ENCODE measurements at regions not wholly inside any gene's neighbourhood (a gene's known extent, or its start where the extent isn't known, plus 50 kb on each side); places are given as distances from the start of the nearest gene placed in this dataset.

- no peak for DNase-seq
These were observed 145.5 kb downstream of the WNT5A start for GRCh38 chr3:55341502-55342031.

- no peak for DNase-seq
These were observed 147.3 kb downstream of the WNT5A start for GRCh38 chr3:55339819-55340218.

- no peak for DNase-seq
These were observed 147.7 kb downstream of the WNT5A start for GRCh38 chr3:55339390-55339789.

- no peak for DNase-seq
These were observed 149.4 kb downstream of the WNT5A start for GRCh38 chr3:55337641-55338180.

GRCh38 chr3:55333923-55334322 lies 153.2 kb downstream of the WNT5A start:
- DNase-seq: no peak

GRCh38 chr3:55333046-55333445 lies 154.1 kb downstream of the WNT5A start:
- no peak for DNase-seq

- no peak for DNase-seq
These were observed 154.9 kb downstream of the WNT5A start for GRCh38 chr3:55332176-55332575.

- no peak for DNase-seq
These were observed 155.6 kb downstream of the WNT5A start for GRCh38 chr3:55331524-55331923.

GRCh38 chr3:55330756-55331155 lies 156.3 kb downstream of the WNT5A start:
- no peak for DNase-seq

GRCh38 chr3:55330355-55330754 lies 156.8 kb downstream of the WNT5A start:
- DNase-seq: no peak

GRCh38 chr3:55329849-55330248 lies 157.3 kb downstream of the WNT5A start:
- no peak for DNase-seq

- no peak for DNase-seq
These were observed 159.8 kb downstream of the WNT5A start for GRCh38 chr3:55327131-55327920.

GRCh38 chr3:55322638-55323037 lies 164.5 kb downstream of the WNT5A start:
- DNase-seq: no peak

GRCh38 chr3:55320928-55321327 lies 166.2 kb downstream of the WNT5A start:
- DNase-seq: no peak

- no peak for DNase-seq
These were observed 171.7 kb downstream of the WNT5A start for GRCh38 chr3:55315396-55315795.

- DNase-seq: no peak
These were observed 173.4 kb downstream of the WNT5A start for GRCh38 chr3:55313666-55314065.

GRCh38 chr3:55309336-55309735 lies 177.8 kb downstream of the WNT5A start:
- no peak for DNase-seq

GRCh38 chr3:55307622-55308021 lies 179.5 kb downstream of the WNT5A start:
- DNase-seq: no peak

GRCh38 chr3:55305696-55306485 lies 181.2 kb downstream of the WNT5A start:
- no peak for DNase-seq

- no peak for DNase-seq
These were observed 186.4 kb downstream of the WNT5A start for GRCh38 chr3:55300701-55301100.

- no peak for DNase-seq
These were observed 189.4 kb downstream of the WNT5A start for GRCh38 chr3:55297706-55298105.

GRCh38 chr3:55297245-55297644 lies 189.9 kb downstream of the WNT5A start:
- DNase-seq: no peak

- DNase-seq: no peak
These were observed 190.3 kb downstream of the WNT5A start for GRCh38 chr3:55296791-55297190.

GRCh38 chr3:55296030-55296429 lies 191.1 kb downstream of the WNT5A start:
- no peak for DNase-seq
